ENCODE measurements at regions not wholly inside any gene's neighbourhood (a gene's known extent, or its start where the extent isn't known, plus 50 kb on each side); places are given as distances from the start of the nearest gene placed in this dataset.

DNA sequence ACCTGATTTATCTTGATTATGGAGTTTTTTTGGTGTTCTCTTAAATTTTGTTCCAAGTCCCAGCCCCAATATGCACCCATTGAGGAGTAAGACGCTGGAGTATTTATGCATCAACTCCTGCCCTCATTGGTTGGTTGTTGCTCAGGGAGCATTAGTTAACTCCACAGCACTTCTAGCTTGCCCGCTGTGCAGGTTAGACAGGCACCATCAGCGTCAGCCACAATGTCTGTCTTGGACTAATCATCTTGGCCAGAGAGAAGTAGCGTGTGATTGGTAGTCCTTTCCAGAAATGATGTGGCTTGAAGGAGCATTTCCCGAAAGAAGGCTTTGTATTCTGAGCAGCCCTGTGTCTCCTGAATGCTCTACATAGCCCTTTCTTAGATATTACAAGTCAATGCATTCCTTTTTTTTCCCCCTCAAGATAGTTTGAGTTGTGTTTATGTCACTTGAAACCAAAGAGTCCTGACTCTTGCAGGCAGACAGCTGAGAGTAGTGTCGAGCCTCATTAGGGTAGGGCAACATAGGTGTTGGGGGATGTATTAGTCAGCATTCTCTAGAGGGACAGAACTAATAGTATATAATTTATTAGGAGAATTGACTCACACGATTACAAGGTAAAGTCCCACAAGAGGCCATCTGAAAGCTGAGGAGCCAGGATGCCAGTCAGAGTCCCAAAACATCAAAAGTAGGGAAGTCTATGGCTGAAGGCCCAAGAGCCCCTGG lies 94.6 kb upstream of the RCN1 start:
- TF ChIP-seq, protein P1, sequence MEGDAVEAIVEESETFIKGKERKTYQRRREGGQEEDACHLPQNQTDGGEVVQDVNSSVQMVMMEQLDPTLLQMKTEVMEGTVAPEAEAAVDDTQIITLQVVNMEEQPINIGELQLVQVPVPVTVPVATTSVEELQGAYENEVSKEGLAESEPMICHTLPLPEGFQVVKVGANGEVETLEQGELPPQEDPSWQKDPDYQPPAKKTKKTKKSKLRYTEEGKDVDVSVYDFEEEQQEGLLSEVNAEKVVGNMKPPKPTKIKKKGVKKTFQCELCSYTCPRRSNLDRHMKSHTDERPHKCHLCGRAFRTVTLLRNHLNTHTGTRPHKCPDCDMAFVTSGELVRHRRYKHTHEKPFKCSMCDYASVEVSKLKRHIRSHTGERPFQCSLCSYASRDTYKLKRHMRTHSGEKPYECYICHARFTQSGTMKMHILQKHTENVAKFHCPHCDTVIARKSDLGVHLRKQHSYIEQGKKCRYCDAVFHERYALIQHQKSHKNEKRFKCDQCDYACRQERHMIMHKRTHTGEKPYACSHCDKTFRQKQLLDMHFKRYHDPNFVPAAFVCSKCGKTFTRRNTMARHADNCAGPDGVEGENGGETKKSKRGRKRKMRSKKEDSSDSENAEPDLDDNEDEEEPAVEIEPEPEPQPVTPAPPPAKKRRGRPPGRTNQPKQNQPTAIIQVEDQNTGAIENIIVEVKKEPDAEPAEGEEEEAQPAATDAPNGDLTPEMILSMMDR (IDR thresholded peaks at IDR 0.05), result no peak
- TF ChIP-seq POLR2AphosphoS5 (IDR thresholded peaks at IDR 0.05; ENCODE audit: insufficient read depth in 1 of 2, low read depth in 1 of 2) (no peak), POLR2A (IDR thresholded peaks at IDR 0.05) (no peak)

All from vagina (tissue), 2 donors.